GM19395 (cell line): ENCODE measurements at regions not wholly inside any gene's neighbourhood (a gene's known extent, or its start where the extent isn't known, plus 50 kb on each side); places are given as distances from the start of the nearest gene placed in this dataset.

ENCODE experiments used
- ATAC-seq: cut with Tn5 transposase; IDR thresholded peaks from one replicate; pipeline ENCODE4 v1.9.1; 2021; ENCODE audit warnings: mild to moderate bottlenecking, moderate library complexity; ENCODE audit not compliant: unreplicated experiment

DNA sequence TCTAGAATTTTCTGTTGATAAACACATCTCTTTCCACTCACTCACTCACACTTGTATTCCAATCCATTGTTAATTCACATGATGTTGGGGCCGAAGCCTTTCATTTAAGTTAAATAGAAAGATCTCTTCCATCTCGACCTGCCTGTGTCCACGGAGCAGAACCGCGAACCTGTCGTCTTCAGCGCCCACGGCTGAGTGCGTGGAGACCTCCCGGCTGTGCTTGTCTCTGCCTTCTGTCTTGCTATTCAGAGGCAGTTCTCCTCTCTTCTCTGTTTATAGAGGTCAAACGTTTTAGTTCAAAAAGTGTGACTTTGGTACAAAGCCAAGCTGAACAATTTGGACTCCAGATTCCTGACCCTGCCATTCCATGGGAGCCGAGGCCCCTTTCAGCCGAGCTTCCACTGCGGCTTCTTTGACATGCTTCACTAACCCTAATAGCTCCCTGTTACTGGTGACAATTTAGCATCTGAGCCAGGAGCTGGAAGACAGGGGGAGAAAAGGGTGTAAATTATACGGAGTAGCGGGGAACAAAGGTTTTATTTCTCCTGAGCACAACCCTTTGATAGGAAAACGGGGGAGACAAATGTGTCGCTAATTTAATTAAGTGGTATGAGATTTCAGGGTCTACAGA, 314.4 kb upstream of the IRX4 start:
- no peak for ATAC-seq

GRCh38 chr5:2196416-2196815, 313.7 kb upstream of the IRX4 start:
- no peak for ATAC-seq

GRCh38 chr5:2194949-2195348, 312.2 kb upstream of the IRX4 start:
- no peak for ATAC-seq

DNA sequence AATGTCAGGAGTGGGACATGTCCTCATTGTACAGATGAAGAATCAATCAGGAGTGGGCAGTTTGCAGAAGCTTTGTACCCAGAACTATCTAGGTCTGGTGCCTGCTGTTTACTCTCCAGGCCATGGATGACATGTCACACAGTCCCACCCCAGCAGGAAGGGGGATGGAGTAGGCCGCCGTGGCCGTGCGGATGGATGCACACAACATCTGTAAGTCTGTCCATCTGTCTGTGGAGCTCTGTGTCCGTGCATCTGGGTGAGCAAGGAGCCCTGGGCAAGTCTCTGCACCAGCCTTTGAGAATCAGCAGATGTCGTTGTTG, 311.5 kb upstream of the IRX4 start:
- no peak for ATAC-seq

DNA sequence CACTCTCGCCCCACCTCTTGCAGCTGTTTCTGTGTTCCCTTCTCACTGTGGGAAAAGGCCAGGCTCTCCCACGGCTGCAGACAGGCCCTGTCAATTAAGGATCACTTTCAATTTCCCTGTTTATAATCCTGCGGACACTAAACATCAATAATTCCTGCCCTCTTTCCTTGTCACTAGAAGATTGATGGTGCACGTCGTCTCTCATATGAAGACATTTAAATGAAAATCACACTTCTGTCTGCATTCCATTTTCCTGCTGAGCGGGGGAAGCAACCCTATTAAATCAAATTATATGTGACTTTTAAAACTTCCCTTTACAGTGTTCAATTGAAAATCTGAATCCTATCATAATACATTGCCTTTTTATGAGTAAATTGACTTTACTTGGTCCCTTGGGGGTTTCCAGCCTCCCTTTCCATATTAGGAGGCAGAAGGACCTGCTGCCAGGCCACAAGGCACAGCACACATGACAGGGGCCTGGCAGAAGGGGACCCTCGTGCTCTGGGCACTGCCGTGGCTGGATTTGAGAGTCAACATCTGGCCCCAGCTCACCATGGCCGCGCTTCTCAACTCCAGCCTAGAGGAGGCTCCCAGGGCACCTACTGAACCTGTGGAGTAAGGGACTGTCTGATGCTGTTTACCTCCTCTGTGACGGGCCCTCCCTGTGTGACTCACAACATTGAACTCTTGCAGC, 311.0 kb upstream of the IRX4 start:
- ATAC-seq = no peak

GRCh38 chr5:2193142-2193541, 310.4 kb upstream of the IRX4 start:
- no peak for ATAC-seq

GRCh38 chr5:2192496-2192895, 309.8 kb upstream of the IRX4 start:
- no peak for ATAC-seq

DNA sequence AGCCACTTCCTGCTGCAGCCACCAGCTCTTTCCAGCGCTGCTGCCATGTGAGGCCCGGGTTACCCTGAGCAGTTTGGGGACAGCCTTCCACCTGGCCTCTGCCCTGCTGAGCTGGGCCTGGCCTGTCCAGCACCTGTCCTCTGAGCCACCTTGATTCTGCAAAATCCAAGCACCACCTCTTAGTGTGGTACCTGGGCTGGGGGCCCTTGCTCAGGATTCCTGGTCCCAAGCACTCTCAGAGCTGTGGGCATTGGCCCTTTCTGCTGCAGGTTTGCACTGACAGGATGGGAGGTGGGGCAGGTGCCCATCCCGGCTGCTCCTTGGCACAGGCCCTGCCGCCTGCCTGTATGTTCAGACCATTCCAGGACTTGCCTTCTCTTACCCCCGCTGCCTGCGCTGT, 309.2 kb upstream of the IRX4 start:
- no peak for ATAC-seq

- no peak for ATAC-seq
These were observed 307.8 kb upstream of the IRX4 start for GRCh38 chr5:2190549-2190948.

- ATAC-seq = no peak
These were observed 305.9 kb upstream of the IRX4 start for GRCh38 chr5:2188661-2189060.

- ATAC-seq = no peak
These were observed 305.4 kb upstream of the IRX4 start for GRCh38 chr5:2188137-2188536.

DNA sequence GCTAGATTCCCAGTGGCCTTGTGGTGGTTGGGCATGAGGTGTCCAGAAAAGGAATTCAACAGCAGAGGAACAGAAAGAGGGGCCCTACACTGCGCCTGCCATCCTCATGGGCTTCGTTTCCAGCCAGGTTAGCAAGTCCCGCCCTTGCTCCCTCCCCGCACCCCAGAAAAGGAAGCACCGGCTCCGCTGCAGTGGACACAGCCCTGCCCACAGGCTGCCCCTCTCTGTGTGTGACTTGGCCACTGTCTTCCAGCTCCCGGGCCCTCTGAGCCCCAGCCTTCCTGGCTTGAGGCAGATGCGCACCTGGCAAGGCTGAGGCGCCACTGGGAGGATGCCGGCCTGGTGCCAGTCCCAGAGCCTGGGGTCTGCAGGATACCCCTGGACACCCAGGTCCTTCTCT, 305.0 kb upstream of the IRX4 start:
- ATAC-seq = no peak

DNA sequence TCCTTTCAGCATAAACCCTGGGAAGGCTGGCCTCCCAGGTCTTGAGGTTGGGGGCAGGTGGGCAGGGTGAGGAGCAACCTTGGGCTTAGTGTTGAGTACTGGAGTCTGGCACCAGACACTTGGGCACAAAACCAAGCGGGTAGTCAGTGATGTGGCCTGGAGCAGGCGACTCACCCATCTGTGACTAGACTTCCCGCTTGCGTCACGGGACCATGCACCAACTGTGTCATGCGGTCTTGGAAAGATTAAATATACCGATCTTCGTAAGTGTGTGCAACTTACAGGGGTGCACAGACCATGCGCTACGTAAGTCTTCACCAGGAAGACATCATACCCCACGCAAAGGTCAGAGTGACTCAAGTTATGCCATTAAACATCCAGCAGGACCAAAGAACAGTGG, 304.4 kb upstream of the IRX4 start:
- ATAC-seq = no peak

GRCh38 chr5:2186472-2187015, 303.8 kb upstream of the IRX4 start:
- no peak for ATAC-seq

- no peak for ATAC-seq
These were observed 303.1 kb upstream of the IRX4 start for GRCh38 chr5:2185646-2186471.

DNA sequence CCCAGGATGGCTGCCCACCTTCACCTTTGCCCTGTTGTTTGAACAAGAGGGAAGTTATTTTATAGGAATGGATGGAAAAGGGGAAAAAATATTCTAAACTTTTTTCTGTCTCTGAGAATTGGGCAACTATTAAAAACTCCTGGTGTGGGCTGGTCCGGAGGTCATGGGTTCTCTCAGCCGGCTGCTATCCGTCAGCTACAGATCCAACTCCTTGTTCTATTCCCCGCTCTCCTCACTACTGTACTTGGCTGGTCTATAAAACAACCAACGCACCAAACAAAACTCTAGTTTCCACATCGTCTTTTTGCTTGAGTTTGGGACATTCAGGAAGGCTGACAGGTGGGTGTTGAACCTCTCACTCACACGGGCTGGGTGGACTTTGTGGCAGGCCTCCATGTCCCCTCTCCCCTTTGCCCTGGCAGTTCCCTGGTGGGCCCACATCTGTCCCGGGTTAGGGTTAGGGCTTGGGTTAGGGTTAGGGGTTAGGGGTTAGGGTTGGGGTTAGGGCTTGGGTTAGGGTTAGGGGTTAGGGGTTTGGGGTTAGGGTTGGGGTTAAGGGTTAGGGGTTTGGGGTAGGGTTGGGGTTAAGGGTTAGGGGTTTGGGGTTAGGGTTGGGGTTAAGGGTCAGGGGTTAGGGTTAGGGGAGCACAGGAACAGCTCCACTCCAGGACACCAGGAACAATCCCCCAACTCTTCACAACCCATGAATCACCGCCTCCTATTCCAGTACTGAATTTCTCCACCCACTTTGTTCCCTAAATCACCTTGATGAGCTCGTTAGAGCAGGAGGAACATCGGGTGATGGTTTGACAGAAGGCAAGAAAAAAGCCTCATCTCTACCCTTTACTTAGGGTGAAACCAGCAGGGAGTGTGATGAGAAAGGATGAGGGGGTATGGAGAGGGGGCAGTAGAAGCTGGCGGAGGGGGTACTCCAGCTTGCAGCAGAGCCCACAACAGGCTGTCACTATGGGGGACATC, 302.1 kb upstream of the IRX4 start:
- ATAC-seq = no peak

GRCh38 chr5:2184026-2184366, 301.3 kb upstream of the IRX4 start:
- no peak for ATAC-seq

- ATAC-seq = no peak
These were observed 300.7 kb upstream of the IRX4 start for GRCh38 chr5:2183154-2184025.

DNA sequence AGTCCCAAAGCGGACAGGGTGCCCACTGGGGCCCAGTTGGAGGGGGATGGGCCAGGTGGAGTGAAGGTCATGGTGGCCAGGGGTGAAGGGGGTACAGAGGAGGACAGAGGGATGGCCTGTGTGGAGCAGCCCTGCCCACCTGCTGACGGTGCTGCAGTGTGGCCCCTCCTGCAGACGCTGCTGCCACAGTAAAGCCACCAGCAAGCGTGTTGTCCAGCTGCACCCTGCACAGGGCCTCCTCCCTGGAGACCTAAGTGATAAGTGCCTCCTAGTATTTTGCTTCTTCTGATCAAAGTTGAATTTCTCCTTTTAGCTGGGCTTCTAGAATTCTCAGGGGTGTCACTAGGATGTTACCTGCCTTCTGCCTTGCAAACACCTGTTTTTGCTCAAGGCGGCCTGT, 299.3 kb upstream of the IRX4 start:
- no peak for ATAC-seq

DNA sequence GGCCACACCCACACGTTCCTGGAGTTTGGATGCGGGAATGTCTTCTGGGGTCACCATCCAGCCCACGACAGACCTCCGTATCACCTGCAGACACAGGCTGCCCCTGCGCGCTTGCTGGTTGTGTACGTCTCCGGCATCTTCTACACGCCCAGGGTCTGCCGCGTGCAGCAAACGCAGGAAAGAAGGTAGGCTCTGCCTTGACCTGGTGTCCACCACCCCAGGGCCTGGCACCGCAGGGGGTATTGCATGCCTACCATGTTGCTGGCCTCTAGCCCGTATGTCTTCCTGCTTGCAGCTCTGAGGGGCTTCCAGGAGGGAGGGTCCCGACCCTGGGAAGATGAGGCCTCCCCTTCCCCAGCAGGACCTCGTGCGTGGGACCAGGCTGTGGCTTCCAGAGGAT, 298.8 kb upstream of the IRX4 start:
- no peak for ATAC-seq
